ENCODE measurements at regions not wholly inside any gene's neighbourhood (a gene's known extent, or its start where the extent isn't known, plus 50 kb on each side); places are given as distances from the start of the nearest gene placed in this dataset.
"Not testable (repeated sequence)": the region's sequence is repeated elsewhere in the genome, so short reads cannot be mapped to it uniquely, and the experiment has no call there.

GRCh38 chrY:21767824-21768223 lies 126.5 kb downstream of the RBMY1D start:
- TF ChIP-seq CTCF (IDR thresholded peaks at IDR 0.05); POLR2A (IDR thresholded peaks at IDR 0.05; ENCODE audit: low read depth); POLR2AphosphoS5 (IDR thresholded peaks at IDR 0.05): not testable (repeated sequence)

Data from esophagus muscularis mucosa (tissue), 3 donors.